K562 (cell line): ENCODE measurements at regions not wholly inside any gene's neighbourhood (a gene's known extent, or its start where the extent isn't known, plus 50 kb on each side); places are given as distances from the start of the nearest gene placed in this dataset.

Experiments used
- ARHGAP35 ChIP-seq: fragments of 450-650 bp; IDR thresholded peaks from 2 replicates; pipeline ENCODE4 v1.6.1; 2018; ENCODE audit not compliant: partially characterized antibody
- CHCHD3 ChIP-seq: fragments of 250-450 bp; sonication (Bioruptor Pico); IDR thresholded peaks from 2 replicates; pipeline ENCODE4 v2.1.2; 2022; ENCODE audit warnings: mild to moderate bottlenecking
- FOXJ3 ChIP-seq: sonication (generic); formaldehyde crosslinking; IDR thresholded peaks from 2 replicates; pipeline ENCODE4 v1.4.0; 2020; ENCODE audit warnings: mild to moderate bottlenecking, missing genetic modification reagents
- TAF9B ChIP-seq: fragments of 450-650 bp; IDR thresholded peaks from 2 replicates; pipeline ENCODE4 v1.6.1; 2018; ENCODE audit warnings: mild to moderate bottlenecking; ENCODE audit not compliant: partially characterized antibody
- ZNF143 ChIP-seq: sonication (generic); formaldehyde crosslinking; IDR thresholded peaks from 2 replicates; pipeline ENCODE4 v1.9.0; 2022; ENCODE audit warnings: mild to moderate bottlenecking, missing genetic modification reagents
- TF ChIP-seq, protein P1 (sequence below): fragments of 450-650 bp; conservative IDR thresholded peaks from 2 replicates; pipeline ENCODE4 v1.6.1; 2016; ENCODE audit warnings: missing genetic modification characterization, low read depth, mild to moderate bottlenecking, missing compliant biosample characterization, moderate library complexity
- TF ChIP-seq, protein P2 (sequence below): fragments of 250-450 bp; sonication (Bioruptor Pico); IDR thresholded peaks from 2 replicates; pipeline ENCODE4 v1.9.0; 2021; ENCODE audit warnings: mild to moderate bottlenecking, inconsistent platforms
- TF ChIP-seq, protein P3 (sequence below), 2 experiments: fragments of 450-650 bp; IDR thresholded peaks; 2 replicates each; pipeline ENCODE4 v1.6.1; 2016; ENCODE audit warnings: mild to moderate bottlenecking in 2 of 2, borderline replicate concordance in 1 of 2, low read depth in 1 of 2, moderate library complexity in 1 of 2

DNA sequence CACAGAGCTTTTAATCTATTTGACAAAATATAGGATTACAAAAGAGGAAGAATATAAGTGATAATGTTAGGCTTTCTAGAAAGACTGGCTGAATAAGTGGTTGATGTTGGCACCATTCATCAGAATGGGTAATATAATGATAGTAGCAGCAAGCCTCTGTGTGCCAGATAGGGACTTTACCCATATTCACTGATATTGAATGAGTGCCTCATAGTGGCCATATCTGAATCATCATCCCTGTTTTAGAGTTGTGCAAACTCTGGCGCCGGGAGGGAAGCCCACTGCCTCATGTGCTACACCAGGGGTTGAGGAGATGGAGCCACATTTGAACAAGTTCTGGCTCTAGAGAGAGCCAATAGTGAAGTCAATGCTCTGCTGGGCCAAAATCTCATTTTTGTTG lies 368.7 kb upstream of the CRIM1 start (continued):
- TF ChIP-seq, protein P1, sequence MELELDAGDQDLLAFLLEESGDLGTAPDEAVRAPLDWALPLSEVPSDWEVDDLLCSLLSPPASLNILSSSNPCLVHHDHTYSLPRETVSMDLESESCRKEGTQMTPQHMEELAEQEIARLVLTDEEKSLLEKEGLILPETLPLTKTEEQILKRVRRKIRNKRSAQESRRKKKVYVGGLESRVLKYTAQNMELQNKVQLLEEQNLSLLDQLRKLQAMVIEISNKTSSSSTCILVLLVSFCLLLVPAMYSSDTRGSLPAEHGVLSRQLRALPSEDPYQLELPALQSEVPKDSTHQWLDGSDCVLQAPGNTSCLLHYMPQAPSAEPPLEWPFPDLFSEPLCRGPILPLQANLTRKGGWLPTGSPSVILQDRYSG: no peak
- TF ChIP-seq FOXJ3 (CRISPR knock-in tag) (no peak), ARHGAP35 (no peak), ZNF143 (no peak), TAF9B (no peak), CHCHD3 (no peak)
- TF ChIP-seq, protein P2, sequence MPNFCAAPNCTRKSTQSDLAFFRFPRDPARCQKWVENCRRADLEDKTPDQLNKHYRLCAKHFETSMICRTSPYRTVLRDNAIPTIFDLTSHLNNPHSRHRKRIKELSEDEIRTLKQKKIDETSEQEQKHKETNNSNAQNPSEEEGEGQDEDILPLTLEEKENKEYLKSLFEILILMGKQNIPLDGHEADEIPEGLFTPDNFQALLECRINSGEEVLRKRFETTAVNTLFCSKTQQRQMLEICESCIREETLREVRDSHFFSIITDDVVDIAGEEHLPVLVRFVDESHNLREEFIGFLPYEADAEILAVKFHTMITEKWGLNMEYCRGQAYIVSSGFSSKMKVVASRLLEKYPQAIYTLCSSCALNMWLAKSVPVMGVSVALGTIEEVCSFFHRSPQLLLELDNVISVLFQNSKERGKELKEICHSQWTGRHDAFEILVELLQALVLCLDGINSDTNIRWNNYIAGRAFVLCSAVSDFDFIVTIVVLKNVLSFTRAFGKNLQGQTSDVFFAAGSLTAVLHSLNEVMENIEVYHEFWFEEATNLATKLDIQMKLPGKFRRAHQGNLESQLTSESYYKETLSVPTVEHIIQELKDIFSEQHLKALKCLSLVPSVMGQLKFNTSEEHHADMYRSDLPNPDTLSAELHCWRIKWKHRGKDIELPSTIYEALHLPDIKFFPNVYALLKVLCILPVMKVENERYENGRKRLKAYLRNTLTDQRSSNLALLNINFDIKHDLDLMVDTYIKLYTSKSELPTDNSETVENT (CRISPR knock-in tag): no peak
- TF ChIP-seq, protein P3, sequence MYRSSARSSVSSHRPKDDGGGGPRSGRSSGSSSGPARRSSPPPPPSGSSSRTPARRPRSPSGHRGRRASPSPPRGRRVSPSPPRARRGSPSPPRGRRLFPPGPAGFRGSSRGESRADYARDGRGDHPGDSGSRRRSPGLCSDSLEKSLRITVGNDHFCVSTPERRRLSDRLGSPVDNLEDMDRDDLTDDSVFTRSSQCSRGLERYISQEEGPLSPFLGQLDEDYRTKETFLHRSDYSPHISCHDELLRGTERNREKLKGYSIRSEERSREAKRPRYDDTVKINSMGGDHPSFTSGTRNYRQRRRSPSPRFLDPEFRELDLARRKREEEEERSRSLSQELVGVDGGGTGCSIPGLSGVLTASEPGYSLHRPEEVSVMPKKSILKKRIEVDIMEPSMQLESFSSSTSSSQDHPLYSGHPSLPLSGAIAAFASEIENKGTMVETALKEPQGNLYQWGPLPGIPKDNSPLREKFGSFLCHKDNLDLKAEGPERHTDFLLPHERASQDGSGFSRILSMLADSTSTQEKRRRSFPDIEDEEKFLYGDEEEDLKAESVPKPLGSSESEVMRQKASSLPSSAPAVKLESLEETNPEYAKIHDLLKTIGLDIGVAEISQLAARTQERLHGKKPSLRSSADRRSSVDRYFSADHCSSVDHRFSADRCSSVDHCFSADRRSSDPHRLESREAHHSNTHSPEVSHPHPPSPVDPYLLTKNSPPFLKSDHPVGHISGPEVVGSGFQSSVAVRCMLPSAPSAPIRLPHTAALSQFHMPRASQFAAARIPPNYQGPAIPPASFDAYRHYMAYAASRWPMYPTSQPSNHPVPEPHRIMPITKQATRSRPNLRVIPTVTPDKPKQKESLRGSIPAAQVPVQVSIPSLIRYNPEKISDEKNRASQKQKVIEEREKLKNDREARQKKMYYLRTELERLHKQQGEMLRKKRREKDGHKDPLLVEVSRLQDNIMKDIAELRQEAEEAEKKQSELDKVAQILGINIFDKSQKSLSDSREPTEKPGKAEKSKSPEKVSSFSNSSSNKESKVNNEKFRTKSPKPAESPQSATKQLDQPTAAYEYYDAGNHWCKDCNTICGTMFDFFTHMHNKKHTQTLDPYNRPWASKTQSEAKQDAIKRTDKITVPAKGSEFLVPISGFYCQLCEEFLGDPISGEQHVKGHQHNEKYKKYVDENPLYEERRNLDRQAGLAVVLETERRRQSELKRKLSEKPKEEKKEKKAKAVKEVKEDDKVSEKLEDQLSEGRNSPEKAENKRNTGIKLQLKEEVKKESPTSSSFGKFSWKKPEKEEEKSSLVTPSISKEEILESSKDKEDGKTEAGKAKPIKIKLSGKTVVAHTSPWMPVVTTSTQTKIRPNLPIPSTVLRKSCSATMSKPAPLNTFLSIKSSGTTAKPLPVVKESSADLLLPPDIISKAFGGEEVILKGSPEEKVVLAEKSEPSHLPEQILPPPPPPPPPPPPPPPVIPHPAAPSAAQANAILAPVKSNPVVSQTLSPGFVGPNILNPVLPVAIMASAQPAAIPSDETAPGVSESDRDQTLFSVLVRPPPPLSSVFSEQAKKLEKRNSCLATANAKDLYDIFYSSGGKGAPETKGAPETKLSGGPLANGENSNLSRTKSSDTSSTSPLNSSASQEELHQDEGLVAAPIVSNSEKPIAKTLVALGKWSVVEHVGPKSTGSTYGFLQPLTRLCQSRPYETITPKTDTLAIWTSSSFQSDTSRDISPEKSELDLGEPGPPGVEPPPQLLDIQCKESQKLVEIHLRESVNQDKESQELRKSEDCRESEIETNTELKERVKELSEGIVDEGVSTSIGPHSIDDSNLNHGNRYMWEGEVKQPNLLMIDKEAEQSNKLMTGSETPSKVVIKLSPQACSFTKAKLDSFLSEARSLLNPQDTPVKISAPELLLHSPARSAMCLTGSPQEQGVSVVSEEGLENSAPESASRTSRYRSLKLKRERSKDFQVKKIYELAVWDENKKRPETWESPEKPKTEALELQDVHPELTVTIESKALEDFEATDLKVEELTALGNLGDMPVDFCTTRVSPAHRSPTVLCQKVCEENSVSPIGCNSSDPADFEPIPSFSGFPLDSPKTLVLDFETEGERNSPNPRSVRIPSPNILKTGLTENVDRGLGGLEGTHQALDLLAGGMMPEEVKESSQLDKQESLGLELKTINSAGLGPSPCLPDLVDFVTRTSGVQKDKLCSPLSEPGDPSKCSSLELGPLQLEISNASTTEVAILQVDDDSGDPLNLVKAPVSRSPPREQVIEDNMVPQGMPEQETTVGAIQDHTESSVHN (IDR thresholded peaks at IDR 0.05; ENCODE audit: borderline replicate concordance in 1 of 2, low read depth in 1 of 2): no peak
